ENCODE measurements at regions not wholly inside any gene's neighbourhood (a gene's known extent, or its start where the extent isn't known, plus 50 kb on each side); places are given as distances from the start of the nearest gene placed in this dataset.

- in situ Hi-C loops (cut with HindIII; ENCODE audit: low sequenced_read_pairs) = no loop called here
- DNase-seq (ENCODE audit: low spot score) = no peak
Observed at GRCh38 chr6:91407706-91408105, 820.8 kb upstream of the MAP3K7 start.

GRCh38 chr6:91392951-91393350 is 806.1 kb upstream of the MAP3K7 start:
- in situ Hi-C loops (cut with HindIII; ENCODE audit: low sequenced_read_pairs) = no loop called here
- no peak for DNase-seq (ENCODE audit: low spot score)

GRCh38 chr6:91387290-91388059 is 800.6 kb upstream of the MAP3K7 start:
- in situ Hi-C loops (cut with HindIII; ENCODE audit: low sequenced_read_pairs) = no loop called here
- DNase-seq (ENCODE audit: low spot score) = no peak

- in situ Hi-C loops (cut with HindIII; ENCODE audit: low sequenced_read_pairs) = no loop called here
- no peak for DNase-seq (ENCODE audit: low spot score)
Observed at GRCh38 chr6:91386204-91386603, 799.3 kb upstream of the MAP3K7 start.

GRCh38 chr6:91383207-91383606 is 796.3 kb upstream of the MAP3K7 start:
- no peak for DNase-seq (ENCODE audit: low spot score)
- in situ Hi-C loops (cut with HindIII; ENCODE audit: low sequenced_read_pairs) = no loop called here

- in situ Hi-C loops (cut with HindIII; ENCODE audit: low sequenced_read_pairs) = no loop called here
- DNase-seq (ENCODE audit: low spot score) = peak; percentile 41
Observed at GRCh38 chr6:91376686-91377085, 789.8 kb upstream of the MAP3K7 start.

GRCh38 chr6:91366781-91367180 is 779.9 kb upstream of the MAP3K7 start:
- in situ Hi-C loops (cut with HindIII; ENCODE audit: low sequenced_read_pairs) = no loop called here
- no peak for DNase-seq (ENCODE audit: low spot score)

GRCh38 chr6:91358986-91359385 is 772.1 kb upstream of the MAP3K7 start:
- no peak for DNase-seq (ENCODE audit: low spot score)
- in situ Hi-C loops (cut with HindIII; ENCODE audit: low sequenced_read_pairs) = no loop called here

- DNase-seq (ENCODE audit: low spot score) = no peak
- in situ Hi-C loops (cut with HindIII; ENCODE audit: low sequenced_read_pairs) = no loop called here
Observed at GRCh38 chr6:91352878-91353277, 766.0 kb upstream of the MAP3K7 start.

GRCh38 chr6:91352321-91352720 is 765.4 kb upstream of the MAP3K7 start:
- no peak for DNase-seq (ENCODE audit: low spot score)
- in situ Hi-C loops (cut with HindIII; ENCODE audit: low sequenced_read_pairs) = no loop called here

- no peak for DNase-seq (ENCODE audit: low spot score)
- in situ Hi-C loops (cut with HindIII; ENCODE audit: low sequenced_read_pairs) = no loop called here
Observed at GRCh38 chr6:91350146-91350908, 763.5 kb upstream of the MAP3K7 start.

GRCh38 chr6:91341473-91341872 is 754.6 kb upstream of the MAP3K7 start:
- DNase-seq (ENCODE audit: low spot score) = no peak
- in situ Hi-C loops (cut with HindIII; ENCODE audit: low sequenced_read_pairs) = no loop called here

GRCh38 chr6:91340896-91341395 is 754.1 kb upstream of the MAP3K7 start:
- DNase-seq (ENCODE audit: low spot score) = no peak
- in situ Hi-C loops (cut with HindIII; ENCODE audit: low sequenced_read_pairs) = no loop called here

GRCh38 chr6:91337967-91338366 is 751.1 kb upstream of the MAP3K7 start:
- DNase-seq (ENCODE audit: low spot score) = no peak
- in situ Hi-C loops (cut with HindIII; ENCODE audit: low sequenced_read_pairs) = no loop called here

- DNase-seq (ENCODE audit: low spot score) = no peak
Observed at GRCh38 chr6:91330896-91331295, 744.0 kb upstream of the MAP3K7 start.

GRCh38 chr6:91328241-91328640 is 741.4 kb upstream of the MAP3K7 start:
- in situ Hi-C loops (cut with HindIII; ENCODE audit: low sequenced_read_pairs) = no loop called here
- DNase-seq (ENCODE audit: low spot score) = peak; percentile 15

More at GRCh38 chr6:91330896-91331295, 744.0 kb upstream of the MAP3K7 start:
- in situ Hi-C loops (cut with HindIII; ENCODE audit: low sequenced_read_pairs) = no loop called here

- no peak for DNase-seq (ENCODE audit: low spot score)
- in situ Hi-C loops (cut with HindIII; ENCODE audit: low sequenced_read_pairs) = no loop called here
Observed at GRCh38 chr6:91324711-91325110, 737.8 kb upstream of the MAP3K7 start.

GRCh38 chr6:91317984-91318383 is 731.1 kb upstream of the MAP3K7 start:
- no peak for DNase-seq (ENCODE audit: low spot score)
- in situ Hi-C loops (cut with HindIII; ENCODE audit: low sequenced_read_pairs) = no loop called here

- in situ Hi-C loops (cut with HindIII; ENCODE audit: low sequenced_read_pairs) = no loop called here
- peak; percentile 13 for DNase-seq (ENCODE audit: low spot score)
Observed at GRCh38 chr6:91317247-91317835, 730.5 kb upstream of the MAP3K7 start.

GRCh38 chr6:91310178-91310577 is 723.3 kb upstream of the MAP3K7 start:
- in situ Hi-C loops (cut with HindIII; ENCODE audit: low sequenced_read_pairs) = no loop called here
- no peak for DNase-seq (ENCODE audit: low spot score)
